ENCODE measurements at regions not wholly inside any gene's neighbourhood (a gene's known extent, or its start where the extent isn't known, plus 50 kb on each side); places are given as distances from the start of the nearest gene placed in this dataset.
"Not testable (repeated sequence)": the region's sequence is repeated elsewhere in the genome, so short reads cannot be mapped to it uniquely, and the experiment has no call there.

GRCh38 chr2:64280812-64281211, 136.6 kb upstream of the PELI1 start:
- not testable (repeated sequence) for DNase-seq (ENCODE audit: low read depth)

- no peak for DNase-seq (ENCODE audit: low read depth)
Observed at GRCh38 chr2:64283006-64283570, 138.9 kb upstream of the PELI1 start.

- no peak for DNase-seq (ENCODE audit: low read depth)
Observed at GRCh38 chr2:64283641-64284361, 139.6 kb upstream of the PELI1 start.

GRCh38 chr2:64284751-64285150, 140.5 kb upstream of the PELI1 start:
- no peak for DNase-seq (ENCODE audit: low read depth)

GRCh38 chr2:64287202-64287740, 143.1 kb upstream of the PELI1 start:
- DNase-seq (ENCODE audit: low read depth) = no peak

- no peak for DNase-seq (ENCODE audit: low read depth)
Observed at GRCh38 chr2:64288321-64289193, 144.3 kb upstream of the PELI1 start.

DNA sequence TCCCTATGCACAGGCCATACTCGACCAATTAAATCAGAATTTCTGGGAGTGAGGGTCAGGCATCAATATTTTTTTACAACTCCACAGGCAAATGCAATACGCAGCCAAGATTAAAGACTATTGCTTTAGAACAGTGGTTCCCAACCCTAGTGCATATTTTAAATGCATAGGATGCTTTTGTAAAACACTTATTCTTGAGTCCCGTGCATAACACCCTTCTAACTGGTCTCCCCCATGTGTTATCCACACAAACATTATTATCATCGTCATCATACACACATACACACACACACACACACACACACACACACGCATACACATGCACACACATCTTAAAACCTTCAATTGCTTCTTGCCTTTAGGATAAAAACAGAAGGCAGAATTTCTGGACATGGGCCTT, 145.0 kb upstream of the PELI1 start:
- no peak for DNase-seq (ENCODE audit: low read depth)

GRCh38 chr2:64289737-64290136, 145.5 kb upstream of the PELI1 start:
- DNase-seq (ENCODE audit: low read depth) = no peak

DNA sequence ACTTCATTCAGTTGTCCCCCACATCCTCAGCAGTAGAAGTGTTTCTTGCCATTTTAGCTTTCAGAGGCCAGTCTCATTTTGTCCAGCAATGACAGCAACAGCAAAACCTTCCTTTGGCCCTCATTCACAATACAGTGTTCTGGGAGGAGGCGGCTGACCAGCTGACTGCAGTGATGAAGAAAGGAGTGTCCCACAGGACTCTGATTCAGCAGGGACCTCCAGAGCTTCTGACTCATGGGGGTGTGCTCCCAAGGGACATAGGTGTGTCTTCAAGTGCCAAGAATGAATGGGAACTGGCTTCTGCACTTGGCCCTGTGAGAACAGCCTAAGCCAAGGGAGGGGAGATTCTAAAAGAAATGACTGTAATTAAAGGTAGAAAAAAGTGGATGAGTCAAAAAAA, 147.0 kb upstream of the PELI1 start:
- peak; percentile 75 for DNase-seq (ENCODE audit: low read depth)

DNA sequence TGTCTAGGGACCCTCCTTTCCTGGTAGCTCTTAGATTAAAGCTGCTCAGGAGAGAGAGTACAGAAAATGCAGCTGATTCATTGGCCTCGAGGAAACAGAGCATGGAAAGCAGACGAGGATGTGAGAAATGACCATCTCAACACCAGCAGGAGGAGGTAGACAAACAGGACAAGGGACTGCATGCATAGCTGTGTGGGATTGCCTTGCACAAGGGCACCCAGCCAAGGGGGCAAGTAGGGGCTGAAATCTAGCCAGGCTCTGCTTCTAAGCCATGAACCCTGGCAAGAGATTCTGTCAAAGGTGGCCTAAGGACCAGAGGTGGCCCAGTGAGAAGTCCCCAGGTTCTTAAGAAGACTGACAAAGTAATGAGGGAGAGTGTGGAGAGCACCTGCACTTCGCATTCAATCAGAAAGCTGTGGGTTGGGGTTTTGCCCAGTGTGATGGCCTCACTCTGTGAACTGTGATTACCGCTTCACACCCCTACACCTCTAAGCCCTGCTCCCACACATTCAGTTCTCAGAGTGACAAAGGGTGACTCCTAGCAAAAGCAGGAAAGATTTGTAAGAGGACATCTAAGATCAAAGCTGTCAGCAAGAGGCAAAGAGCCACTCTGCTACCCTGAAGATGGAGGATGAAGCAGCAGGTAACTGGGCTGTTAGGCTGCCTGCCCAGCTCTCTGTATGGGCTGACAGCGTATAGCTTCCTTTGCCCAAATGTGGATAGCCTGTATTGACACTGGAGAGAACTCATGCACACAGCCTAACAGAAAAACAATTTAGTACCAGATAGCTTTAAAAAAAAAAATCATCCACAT, 151.3 kb upstream of the PELI1 start:
- no peak for DNase-seq (ENCODE audit: low read depth)

DNA sequence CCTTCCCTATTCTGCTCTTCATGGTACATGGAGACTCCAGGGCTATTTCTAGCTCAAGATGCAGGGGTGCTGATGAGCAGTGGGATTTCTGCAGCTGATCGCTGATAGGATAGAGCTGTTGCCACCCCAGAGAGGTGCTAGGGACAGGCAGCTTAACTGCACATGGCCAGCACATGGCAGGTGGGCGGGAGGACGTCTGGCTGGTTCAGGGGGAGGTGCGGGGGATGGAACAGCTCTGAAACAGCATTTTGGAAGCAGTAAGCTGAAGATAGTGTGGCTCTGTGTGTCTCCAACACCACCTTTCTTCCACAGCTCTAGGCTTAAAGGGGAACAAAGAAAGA, 151.9 kb upstream of the PELI1 start:
- no peak for DNase-seq (ENCODE audit: low read depth)

DNA sequence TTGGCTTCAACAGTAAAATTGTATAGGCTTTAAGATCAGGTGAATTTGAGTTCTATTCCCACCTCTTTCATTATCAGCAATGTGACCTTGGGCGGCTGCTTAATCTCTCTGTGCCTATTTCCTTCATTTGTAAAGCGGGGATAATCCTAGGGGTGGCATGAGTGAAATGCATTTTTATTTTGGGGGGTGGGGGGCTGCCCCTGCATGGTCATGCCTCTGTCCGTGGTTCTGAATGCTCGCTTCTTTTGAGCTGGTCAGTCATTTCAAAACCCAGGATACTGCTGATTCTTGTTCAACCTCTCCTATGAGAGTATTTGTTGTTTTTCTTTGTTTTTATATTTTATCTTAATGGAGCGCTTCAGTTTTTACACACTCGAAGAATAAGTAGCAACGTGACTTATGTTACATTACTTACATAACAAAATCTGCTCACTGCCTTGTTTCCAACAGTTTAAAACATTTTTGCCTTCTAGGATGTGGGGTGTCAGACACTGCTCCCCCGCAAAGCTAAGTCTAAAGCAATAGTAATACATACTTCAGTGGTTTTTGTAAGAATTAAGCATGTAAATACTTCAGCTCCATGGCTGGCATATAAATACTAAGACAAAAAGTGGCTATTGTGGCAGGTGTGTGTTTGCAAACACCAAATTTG, 152.6 kb upstream of the PELI1 start:
- no peak for DNase-seq (ENCODE audit: low read depth)

- DNase-seq (ENCODE audit: low read depth) = no peak
Observed at GRCh38 chr2:64298161-64298560, 153.9 kb upstream of the PELI1 start.

DNA sequence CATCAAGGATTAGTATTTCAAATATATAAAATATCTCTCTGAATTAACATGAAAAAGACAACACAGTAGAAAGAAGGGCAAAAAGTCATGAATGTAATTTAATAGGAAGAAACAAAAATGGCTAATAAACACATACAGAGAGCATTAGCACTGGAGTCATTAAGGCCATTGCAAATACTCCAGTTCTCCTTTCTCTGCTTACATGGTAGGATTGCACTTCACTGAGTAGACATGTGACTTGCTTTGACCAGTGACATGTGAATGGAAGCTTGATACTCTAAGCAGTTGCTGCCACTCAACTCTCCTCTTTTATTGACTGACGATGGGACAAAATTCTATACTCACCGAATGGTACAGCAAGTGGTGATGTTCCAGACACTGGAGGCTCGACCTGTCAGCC, 153.9 kb upstream of the LGALSL start:
- DNase-seq (ENCODE audit: low read depth) = no peak

GRCh38 chr2:64303250-64303649, 150.7 kb upstream of the LGALSL start:
- DNase-seq (ENCODE audit: low read depth) = no peak

GRCh38 chr2:64307421-64307820, 146.5 kb upstream of the LGALSL start:
- no peak for DNase-seq (ENCODE audit: low read depth)

- no peak for DNase-seq (ENCODE audit: low read depth)
Observed at GRCh38 chr2:64311191-64311910, 142.6 kb upstream of the LGALSL start.

GRCh38 chr2:64311948-64312621, 141.9 kb upstream of the LGALSL start:
- DNase-seq (ENCODE audit: low read depth) = peak; percentile 90

DNA sequence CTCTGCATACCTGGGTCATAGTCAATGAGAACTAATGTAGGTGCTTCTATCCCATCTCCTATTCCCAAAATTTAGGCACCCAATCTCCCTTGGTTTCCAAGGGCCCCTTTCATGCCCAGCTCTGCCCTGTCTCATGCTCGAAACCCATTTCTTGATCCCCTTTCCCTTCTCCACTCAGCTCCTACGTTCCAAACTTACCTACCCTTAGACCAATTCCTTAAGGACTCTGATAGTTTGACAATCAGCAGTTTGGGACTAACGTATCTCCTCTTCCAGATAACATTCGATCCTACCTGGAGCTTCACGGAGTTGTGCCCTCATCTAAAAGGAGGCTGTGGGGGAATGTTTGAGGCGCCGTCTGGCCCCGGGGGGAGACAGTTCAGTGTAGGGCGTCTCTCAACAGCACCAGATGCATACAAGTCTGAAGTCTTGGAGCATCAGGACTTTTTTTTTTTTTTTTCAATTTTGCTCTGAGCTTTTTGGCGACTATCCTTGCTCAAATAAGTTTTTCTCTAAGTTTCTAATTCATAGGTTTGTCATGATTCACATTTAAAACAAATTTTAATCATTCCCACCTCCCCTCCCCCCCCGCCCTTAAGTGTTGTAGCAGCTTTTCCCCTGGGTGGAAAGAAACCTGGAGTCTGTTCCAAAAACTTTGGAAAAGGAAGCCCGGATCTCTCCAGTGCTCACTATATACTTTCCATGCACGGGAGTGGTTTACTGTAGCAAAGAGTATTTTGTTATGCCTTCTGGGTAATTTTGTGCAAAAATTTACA, 141.2 kb upstream of the LGALSL start:
- DNase-seq (ENCODE audit: low read depth) = no peak

All from LHCN-M2 (cell line).